ENCODE measurements at regions not wholly inside any gene's neighbourhood (a gene's known extent, or its start where the extent isn't known, plus 50 kb on each side); places are given as distances from the start of the nearest gene placed in this dataset.

GRCh38 chr4:126869967-126870366 is 762.8 kb upstream of the INTU start:
- intact Hi-C loops (cut with micrococcal nuclease) = no loop called here
- Mint-ChIP-seq H3K9me3 (ENCODE audit: insufficient read depth) (peaks cover 9% of the 10 kb centered on the region), H3K27ac (no peak overlapping the region), H3K4me3 (no peak overlapping the region), H3K27me3 (no peaks in the 10 kb centered on the region), H3K4me1 (no peaks in the 10 kb centered on the region)
- H3K79me2 ChIP-seq (ENCODE audit: control insufficient read depth, insufficient read depth, low read length) = no peaks in the 10 kb centered on the region
- H3K36me3 ChIP-seq (replicated peaks in 1 of 2; ENCODE audit: control extremely low read depth in 1 of 2, control insufficient read depth in 1 of 2, extremely low read depth in 1 of 2, insufficient read depth in 2 of 2, low read length in 1 of 2) = no peaks in the 10 kb centered on the region
- no peak overlapping the region for H3K4me3 ChIP-seq (ENCODE audit: control extremely low read depth in 1 of 5, extremely low read depth in 1 of 5, insufficient read depth in 1 of 5, low read depth in 2 of 5, low read length in 4 of 5)
- H3K9me3 ChIP-seq (ENCODE audit: control extremely low read depth in 1 of 3, control insufficient read depth in 2 of 3, insufficient read depth in 1 of 3, low read length in 2 of 3) = peaks cover 2 to 12% (median 4%) of the 10 kb centered on the region in 3 donors
- H4K20me1 ChIP-seq (ENCODE audit: control insufficient read depth, insufficient read depth, low read length, poor library complexity, severe bottlenecking) = no peaks in the 10 kb centered on the region
- POLR2A ChIA-PET = no interaction called here
- no peak overlapping the region for H2AFZ ChIP-seq (ENCODE audit: insufficient read depth, low read depth, low read length, poor library complexity, severe bottlenecking)
- CTCF ChIA-PET = no interaction called here
- ATAC-seq (ENCODE audit: low read depth) (no peak), DNase-seq (no peak)
- H3K4me2 ChIP-seq (replicated peaks; ENCODE audit: low read depth, low read length, poor library complexity, severe bottlenecking) = no peak overlapping the region
- TF ChIP-seq EZH2 (IDR thresholded peaks at IDR 0.05; ENCODE audit: borderline replicate concordance, insufficient read depth, low read depth, low read length, poor library complexity, severe bottlenecking) (no peak), CTCF (IDR thresholded peaks at IDR 0.05) (no peak)
- no peaks in the 10 kb centered on the region for H3K27me3 ChIP-seq (replicated peaks in 1 of 4; ENCODE audit: control extremely low read depth in 1 of 4, control insufficient read depth in 3 of 4, insufficient read depth in 4 of 4, low read length in 3 of 4)
- no peak overlapping the region for H3K9ac ChIP-seq (ENCODE audit: low read length)
- no peaks in the 10 kb centered on the region for H3K4me1 ChIP-seq (ENCODE audit: control insufficient read depth in 2 of 2, insufficient read depth in 2 of 2, low read length in 2 of 2)
- H3K27ac ChIP-seq (ENCODE audit: low read length in 2 of 2) = no peak overlapping the region
- no CpG with 5 or more reads among the region's 2 CpGs for WGBS (ENCODE audit: insufficient coverage)

- no peaks in the 10 kb centered on the region for H3K27me3 Mint-ChIP-seq
- no peaks in the 10 kb centered on the region for H3K79me2 ChIP-seq (ENCODE audit: control insufficient read depth, insufficient read depth, low read length)
- DNase-seq (no peak), ATAC-seq (ENCODE audit: low read depth) (no peak)
- POLR2A ChIA-PET = no interaction called here
- intact Hi-C loops (cut with micrococcal nuclease) = no loop called here
- no peaks in the 10 kb centered on the region for H3K4me1 Mint-ChIP-seq
- CTCF ChIA-PET = no interaction called here
- H3K9ac ChIP-seq (ENCODE audit: low read length) = no peak overlapping the region
- no peaks in the 10 kb centered on the region for H3K4me1 ChIP-seq (ENCODE audit: control insufficient read depth in 2 of 2, insufficient read depth in 2 of 2, low read length in 2 of 2)
- H2AFZ ChIP-seq (ENCODE audit: insufficient read depth, low read depth, low read length, poor library complexity, severe bottlenecking) = no peak overlapping the region
- no peak overlapping the region for H3K4me3 ChIP-seq (ENCODE audit: control extremely low read depth in 1 of 5, extremely low read depth in 1 of 5, insufficient read depth in 1 of 5, low read depth in 2 of 5, low read length in 4 of 5)
- no peak for TF ChIP-seq CTCF (IDR thresholded peaks at IDR 0.05)
- TF ChIP-seq EZH2 (IDR thresholded peaks at IDR 0.05; ENCODE audit: borderline replicate concordance, insufficient read depth, low read depth, low read length, poor library complexity, severe bottlenecking) = no peak
- no peak overlapping the region for H3K4me2 ChIP-seq (replicated peaks; ENCODE audit: low read depth, low read length, poor library complexity, severe bottlenecking)
- peaks cover 9% of the 10 kb centered on the region for H3K9me3 Mint-ChIP-seq (ENCODE audit: insufficient read depth)
- H3K27ac Mint-ChIP-seq = no peak overlapping the region
- H3K9me3 ChIP-seq (ENCODE audit: control extremely low read depth in 1 of 3, control insufficient read depth in 2 of 3, insufficient read depth in 1 of 3, low read length in 2 of 3) = peaks cover 2 to 8% (median 4%) of the 10 kb centered on the region in 3 donors
- H4K20me1 ChIP-seq (ENCODE audit: control insufficient read depth, insufficient read depth, low read length, poor library complexity, severe bottlenecking) = no peaks in the 10 kb centered on the region
- no peak overlapping the region for H3K27ac ChIP-seq (ENCODE audit: low read length in 2 of 2)
- H3K27me3 ChIP-seq (replicated peaks in 1 of 4; ENCODE audit: control extremely low read depth in 1 of 4, control insufficient read depth in 3 of 4, insufficient read depth in 4 of 4, low read length in 3 of 4) = no peaks in the 10 kb centered on the region
- H3K4me3 Mint-ChIP-seq = no peak overlapping the region
- H3K36me3 ChIP-seq (replicated peaks in 1 of 2; ENCODE audit: control extremely low read depth in 1 of 2, control insufficient read depth in 1 of 2, extremely low read depth in 1 of 2, insufficient read depth in 2 of 2, low read length in 1 of 2) = no peaks in the 10 kb centered on the region
Observed at GRCh38 chr4:126871810-126872209, 760.9 kb upstream of the INTU start.

Data from B cell (primary cell).